NCI-H1694 (cell line): ENCODE measurements at regions not wholly inside any gene's neighbourhood (a gene's known extent, or its start where the extent isn't known, plus 50 kb on each side); places are given as distances from the start of the nearest gene placed in this dataset.
"Not testable (repeated sequence)": the region's sequence is repeated elsewhere in the genome, so short reads cannot be mapped to it uniquely, and the experiment has no call there.

Source experiments
- DNase-seq: peaks from one replicate; lab custom pipeline; 2025; lab: John Stamatoyannopoulos, UW

DNA sequence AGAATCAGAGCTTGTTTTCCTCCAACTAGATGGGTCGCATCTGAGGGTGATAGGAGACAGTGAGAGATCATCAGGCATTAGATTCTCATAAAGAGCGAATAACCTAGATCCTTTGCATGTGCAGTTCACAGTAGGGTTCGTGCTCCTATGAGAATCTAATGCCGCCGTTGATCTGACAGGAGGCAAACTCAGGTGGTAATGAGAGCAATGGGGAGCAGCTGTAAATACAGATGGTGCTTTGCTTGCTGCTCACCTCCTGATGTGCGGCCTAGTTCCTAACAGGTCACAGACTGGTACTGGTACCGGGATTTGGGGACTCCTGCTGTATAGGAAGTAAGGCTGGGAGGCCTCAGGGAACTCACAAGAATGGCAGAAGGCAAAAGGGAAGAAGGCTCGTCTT is 276.5 kb downstream of the FAT4 start:
- DNase-seq = no peak

DNA sequence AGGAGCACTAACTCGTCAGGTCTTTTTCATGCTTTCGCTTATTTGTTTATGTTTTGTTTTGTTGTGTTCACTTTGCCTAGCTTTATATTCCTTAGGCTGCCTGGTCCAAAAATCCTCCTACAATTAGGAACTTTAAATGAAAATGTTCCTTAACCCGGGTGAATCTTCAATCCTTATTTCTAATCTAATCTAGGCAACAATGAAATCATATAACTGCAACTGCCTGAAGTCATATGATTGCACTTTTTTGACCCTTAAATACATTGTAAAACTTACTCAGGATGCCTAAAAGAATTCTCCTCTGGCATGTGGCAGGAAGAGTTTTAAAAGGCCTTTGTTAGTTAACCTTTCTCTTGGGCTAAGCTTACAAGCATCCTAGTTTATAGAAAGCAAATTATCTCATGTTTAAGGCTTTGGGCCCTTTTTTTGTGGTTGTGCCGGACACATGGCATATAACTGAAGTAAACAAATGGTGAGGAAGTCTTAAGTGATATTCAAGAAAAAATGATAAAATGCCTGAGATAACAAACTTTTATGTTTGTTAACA is 279.4 kb downstream of the FAT4 start:
- DNase-seq = no peak

DNA sequence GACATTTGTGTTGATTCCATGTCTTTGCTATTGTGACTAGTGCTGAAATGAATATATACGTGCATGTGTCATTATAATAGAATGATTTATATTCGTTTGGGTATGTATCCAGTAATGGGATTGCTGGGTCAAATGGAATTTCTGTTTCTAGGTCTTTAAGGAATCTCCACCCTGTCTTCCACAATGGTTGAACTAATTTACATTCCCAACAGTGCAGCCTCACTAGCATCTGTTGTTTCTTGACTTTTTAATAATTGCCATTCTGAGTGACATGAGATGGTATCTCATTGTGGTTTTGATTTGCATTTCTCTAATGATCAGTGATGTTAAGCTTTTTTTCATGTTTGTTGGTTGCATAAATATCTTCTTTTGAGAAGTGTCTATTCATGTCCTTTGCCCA is 291.2 kb downstream of the FAT4 start:
- DNase-seq = not testable (repeated sequence)

DNA sequence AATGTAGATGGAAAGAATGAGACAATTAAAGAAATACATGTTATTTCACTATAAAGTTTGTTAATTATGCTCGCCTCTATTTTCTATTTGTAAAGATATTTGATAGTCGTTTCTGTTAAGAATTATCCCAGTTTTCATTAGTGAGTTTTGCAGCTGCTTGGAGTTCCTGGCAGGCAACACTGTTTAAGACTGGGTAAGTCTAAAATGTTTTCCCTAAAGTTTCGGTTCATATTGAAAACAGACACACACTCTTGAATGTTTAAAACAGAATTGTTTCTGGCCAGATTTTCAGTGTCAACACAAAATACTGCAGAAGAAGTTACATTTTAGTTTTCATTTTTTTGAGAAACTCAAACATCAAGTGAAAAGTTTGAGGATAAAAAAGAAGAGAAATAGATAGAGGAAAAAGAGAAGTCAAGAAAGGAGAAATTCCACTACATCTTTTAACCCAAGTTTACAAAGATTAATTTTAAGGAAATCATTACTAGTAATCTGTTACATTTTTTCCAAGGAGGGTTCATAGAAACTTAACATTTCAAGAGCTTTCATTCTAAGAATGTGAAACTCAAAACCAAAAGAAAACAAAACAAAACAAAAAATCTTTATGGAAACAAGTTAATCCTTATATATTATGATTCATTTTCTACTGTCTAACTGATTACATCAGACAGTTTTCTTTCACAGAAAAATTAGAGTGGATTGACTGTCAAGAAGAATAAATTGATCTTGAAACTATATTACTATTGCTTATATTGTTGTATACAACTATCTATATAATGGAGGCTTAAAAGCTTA is 305.5 kb downstream of the FAT4 start:
- DNase-seq = no peak

DNA sequence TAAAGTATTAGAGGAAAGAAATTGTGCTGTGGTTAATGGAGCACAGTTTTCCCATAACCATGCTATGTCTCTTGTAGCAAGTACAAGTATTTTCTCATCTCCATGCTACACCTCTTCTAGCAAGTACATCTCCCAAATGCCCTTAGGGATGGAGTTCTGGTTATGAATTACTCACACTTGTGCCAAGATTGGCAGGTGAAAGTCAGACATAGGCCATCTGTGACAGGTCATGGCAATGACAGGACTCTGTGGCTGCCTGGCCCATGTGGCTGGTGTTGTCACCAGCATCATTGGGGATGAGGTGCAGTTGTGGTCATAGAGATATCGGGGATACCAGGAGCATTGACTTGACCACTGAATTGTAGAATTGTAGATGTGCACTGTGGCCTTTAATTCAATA is 310.2 kb downstream of the FAT4 start:
- no peak for DNase-seq

DNA sequence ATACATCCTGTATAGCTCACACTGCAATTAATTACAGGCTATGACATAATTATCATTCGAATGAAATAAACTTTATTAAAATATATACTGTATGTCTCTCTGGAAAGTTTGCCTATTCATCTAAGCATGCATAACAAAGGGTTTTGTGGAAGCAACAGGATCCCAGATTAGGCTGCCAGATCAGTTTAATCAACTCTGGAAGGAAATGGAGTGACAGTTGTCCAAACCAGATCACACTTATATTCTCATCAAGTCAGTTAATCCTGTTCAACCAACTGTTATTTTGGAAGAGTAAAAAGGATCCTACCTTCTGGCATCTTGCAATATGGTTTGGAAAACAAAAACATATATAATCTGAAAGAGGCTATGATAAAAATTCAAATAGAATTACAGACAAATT is 312.2 kb downstream of the FAT4 start:
- DNase-seq = no peak

DNA sequence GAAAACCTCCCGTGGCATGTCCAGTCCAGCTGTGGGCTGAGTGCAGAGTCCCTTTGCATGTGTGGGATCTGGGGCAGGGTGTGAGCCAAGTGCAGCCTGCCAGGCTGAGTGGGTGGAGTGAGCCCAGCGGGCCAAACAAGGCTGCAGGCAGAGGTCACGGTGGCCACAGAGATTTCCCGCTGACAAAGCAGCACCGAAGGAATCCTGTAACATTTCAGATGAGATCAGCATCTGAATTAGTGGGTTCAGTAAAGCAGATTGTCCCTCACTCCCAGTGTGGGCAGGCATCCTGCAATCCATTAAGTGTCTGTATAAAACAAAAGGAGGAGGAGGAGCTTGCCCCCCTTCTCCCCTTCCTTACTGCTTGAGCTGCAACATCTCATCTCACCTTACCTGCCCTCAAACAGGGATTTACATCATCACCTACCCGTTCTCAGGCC is 324.4 kb downstream of the FAT4 start:
- DNase-seq = no peak

DNA sequence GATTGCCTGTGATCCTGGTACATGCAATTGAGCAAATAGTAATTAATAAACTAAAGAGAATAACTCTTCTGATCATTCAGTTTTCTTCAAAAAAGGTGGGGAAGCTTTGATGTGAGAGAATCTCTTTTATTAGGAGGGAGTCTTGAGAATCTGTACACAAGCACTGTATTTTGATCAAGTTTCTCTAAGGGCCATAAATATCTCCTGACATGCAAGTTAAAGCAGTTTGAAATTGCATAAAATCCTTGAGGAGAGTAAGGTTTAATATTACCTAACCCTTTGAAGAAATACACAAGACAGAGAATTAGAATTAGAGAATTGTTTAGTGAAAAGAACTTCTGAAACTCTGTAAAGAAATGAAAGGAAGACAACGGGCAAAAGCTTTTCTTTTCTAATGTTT is 326.9 kb downstream of the FAT4 start:
- DNase-seq = no peak

DNA sequence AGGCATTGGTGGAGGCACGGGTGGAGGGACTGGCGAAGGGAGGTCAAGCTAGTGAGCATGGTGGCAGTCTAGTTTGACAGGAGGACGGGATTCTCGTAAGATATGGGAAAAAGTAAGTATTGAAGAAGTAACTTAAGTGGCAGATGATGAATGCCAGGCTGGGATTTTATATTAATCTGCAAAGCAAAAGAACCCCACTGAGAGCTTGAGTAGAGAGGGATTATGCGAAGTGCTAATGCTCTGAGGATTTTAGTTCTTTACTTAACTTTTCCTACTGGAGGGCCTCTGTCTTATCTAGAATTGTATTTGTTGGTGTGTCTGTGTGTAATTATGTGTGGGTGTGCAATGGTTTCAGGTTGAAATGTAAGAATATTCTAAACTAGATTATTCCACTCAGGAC is 327.9 kb downstream of the FAT4 start:
- no peak for DNase-seq

DNA sequence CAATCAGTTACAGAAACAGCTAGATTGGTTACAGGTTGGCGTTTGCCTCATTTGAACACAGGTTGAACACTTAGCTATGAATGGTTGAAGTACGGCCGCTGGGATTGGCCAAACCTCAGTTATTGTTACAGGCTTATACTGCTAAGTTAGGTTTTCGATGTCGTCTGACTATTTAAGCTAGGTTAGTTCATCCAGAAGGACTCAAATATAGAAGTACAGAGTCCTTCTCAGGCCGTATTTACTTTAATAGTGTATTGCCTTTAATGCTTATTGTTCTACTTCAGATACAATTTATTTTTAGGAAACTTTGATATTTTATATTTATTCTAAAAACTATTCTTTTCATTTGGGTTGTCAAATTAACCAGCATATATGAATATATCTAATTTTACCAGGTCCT is 334.7 kb downstream of the FAT4 start:
- no peak for DNase-seq

DNA sequence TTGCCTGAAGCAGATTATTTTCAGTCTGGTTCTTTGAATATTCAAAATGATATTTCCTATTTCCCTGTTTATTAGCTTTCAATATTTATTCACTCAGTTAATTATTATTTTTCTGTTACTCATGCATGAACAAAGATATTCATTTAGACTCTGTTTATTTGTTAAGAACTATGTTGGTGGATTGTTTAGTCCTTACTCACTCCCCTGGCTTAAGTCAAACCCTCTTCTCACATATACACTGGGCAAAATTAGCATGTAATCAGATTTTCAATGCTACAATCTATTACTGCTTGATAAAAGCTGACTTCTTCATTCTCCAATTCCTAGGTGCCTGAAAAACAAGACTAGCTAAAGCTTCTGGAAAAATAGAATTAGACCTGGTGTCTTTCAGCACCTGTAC is 335.8 kb downstream of the FAT4 start:
- DNase-seq = no peak

DNA sequence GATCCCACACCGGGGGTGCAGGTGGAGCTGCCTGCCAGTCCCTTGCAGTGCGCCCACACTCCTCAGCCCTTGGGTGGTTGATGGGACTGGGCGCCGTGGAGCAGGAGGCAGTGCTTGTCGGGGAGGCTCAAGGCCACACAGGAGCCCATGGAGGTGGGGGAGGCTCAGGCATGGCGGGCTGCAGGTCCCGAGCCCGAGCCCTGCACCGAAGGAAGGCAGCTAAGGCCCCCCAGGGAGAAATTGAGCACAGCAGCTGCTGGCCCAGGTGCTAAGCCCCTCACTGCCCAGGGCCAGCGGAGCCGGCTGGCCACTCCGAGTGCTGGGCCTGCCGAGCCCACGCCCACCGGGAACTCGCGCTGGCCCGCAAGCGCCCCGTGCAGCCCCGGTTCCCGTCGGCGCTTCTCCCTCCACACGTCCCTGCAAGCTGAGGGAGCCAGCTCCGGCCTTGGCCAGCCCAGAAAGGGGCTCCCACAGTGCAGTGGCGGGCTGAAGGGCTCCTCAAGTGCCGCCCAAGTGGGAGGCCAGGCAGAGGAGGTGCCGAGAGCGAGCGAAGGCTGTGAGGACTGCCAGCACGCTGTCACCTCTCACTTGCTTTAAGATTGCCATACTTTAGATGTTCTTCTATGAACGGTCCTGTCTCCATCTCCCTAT is 337.1 kb downstream of the FAT4 start:
- DNase-seq = not testable (repeated sequence)

DNA sequence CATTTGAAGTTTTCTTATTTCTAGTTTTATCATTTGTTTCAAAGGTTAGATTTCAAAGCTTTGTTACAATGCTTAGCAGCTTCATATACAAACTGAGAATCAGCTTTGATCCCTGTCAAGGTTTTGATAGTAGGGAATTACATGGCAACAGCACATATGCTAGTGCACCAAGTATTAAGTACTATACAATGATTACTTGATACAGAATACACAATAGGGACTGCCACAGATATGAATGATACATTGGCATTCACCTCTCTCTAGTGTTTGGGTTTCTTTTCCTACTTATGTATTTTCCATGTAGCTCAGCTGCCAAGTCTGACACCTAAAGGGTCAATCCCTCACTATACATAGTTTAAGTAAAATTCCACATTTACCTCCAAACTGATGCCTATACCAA is 344.0 kb downstream of the FAT4 start:
- DNase-seq = no peak

DNA sequence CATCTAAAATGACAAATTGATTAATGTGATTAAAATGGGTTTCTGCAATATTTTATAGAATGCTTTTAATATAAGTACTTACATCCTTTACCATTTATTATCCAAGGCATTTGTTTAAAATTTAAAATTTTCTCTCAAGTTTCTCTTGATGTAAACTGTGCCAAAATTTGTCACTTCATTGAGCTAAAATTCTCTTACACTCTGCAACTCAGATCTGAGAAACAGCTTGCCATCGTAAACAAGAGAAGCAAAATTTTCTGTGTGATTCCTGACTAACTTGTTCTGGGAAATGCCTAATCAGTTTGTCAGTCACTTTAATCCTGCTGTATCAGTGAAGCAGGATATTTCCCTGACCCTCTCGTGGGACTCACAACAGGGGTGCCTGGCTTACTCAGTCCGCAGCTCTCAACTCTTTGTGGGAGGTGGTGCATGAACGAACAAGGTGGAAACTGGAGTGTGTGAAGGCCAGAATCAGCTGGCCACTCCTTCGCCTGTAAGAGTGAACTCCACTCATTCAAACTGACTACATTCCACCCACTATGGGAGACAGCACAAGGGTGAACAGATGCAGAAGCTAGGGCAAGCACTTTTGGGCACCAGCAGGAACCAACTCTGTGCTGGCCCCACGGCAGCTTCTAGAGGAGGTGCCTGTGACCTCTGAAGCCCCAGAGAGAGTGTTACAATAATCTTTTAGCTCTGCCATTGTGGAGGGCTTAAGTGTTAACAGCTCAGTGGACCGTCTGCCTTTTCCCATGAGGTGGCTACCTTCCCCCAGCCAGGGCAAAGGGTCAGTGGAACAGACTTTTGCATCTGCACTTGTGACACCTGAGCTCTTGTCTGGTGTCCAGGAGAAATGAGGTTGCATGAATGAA is 349.4 kb downstream of the FAT4 start:
- DNase-seq = no peak

DNA sequence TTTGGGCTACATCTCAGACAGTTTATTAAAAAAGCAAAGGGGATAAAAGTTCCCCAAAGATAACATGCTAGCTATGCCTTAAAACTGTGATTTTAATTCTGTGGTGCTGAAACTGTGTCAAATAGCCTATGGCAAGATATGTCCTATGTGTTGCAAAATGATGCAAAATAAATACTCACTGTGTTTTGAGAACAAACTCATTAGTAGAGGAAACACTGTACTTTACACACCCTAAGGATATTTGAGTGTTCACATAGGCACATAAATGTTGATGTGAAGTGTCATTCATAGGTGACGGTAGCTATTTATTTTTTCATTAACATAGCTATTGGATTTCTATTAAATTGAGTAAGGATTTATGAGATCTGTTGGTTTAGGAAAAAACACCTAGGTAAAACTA is 351.9 kb downstream of the FAT4 start:
- no peak for DNase-seq

DNA sequence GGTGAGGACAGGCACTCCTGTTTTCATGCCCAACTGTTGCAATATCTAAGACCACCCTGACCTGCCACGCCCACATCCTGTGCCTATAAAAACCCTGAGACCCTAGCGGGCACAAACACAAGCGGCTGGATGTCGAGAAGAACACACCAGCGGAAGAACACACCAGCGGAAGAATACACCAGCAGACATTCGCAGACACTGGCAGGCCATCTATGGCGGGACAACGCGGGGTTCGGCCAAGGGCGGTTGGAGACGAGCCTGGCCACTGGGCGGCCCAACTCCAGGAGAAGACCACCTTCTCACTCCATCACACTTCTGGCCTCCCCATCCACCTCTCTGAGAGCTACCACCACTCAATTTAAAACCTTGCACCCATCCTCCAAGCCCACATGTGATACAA is 361.4 kb downstream of the FAT4 start:
- no peak for DNase-seq

DNA sequence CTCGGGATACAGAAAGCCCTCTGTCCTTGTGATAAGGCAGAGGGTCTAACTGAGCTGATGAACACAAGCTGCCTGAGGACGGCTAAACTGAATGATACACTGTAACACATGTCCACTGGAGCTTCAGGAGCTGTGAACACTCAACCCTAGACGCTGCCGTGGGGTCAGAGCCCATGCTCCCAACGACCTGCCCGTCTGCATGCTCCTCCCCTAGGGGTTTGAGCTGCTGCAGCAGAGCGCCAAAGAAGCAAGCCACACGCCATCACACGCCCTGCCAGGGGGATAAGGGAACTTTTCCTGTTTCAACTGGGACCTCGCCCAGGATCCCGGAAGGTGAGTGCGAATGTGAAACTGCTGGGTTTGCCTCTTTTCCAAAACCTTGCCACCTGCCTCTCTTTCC is 361.8 kb downstream of the FAT4 start:
- no peak for DNase-seq

DNA sequence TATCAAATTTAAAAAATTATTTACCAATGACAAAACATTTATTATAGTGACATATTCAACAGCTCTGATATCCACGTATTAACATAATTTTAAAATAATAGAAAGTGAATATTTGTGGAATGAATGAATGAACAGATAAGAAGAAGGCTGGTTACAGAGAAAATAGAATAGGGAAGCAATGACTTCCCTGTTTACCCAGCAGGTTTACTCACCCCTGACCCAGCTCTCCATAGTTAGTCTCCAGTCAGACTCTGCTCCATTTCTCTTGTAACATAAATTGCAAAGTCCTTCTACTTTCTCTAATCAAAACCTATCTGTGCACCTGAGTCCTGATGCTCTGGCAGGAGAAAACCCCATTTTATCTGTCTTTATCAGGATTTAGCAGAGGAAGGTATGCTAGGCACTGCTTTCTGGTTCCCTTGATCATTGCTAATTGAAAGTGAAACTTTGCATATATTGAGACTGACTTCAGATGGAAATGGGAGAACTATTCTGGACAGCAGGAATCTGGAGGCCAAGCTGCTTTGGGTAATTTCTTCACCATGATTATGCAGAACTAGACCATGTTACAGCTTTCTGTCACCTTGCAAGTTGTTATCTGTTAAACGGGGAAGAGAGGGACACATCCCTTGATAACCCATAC is 363.0 kb downstream of the FAT4 start:
- no peak for DNase-seq

DNA sequence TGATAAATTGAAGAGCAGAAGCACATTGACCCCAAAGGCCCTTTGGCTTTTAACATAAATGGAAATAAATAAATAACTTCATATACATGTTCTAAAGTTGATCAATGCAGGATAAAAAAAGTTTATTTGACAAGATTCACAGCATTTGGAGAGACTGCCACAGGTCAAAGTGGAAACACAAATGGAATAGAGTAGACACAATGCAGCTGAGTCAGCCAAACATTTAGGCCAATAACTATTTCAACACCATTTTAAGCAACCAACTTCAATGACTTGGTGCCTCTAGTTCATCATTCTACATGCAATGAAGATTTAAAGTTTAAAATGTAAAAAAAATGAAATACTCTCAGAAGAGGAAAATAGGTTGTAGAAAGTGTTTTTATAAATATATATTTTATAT is 365.2 kb downstream of the FAT4 start:
- no peak for DNase-seq

DNA sequence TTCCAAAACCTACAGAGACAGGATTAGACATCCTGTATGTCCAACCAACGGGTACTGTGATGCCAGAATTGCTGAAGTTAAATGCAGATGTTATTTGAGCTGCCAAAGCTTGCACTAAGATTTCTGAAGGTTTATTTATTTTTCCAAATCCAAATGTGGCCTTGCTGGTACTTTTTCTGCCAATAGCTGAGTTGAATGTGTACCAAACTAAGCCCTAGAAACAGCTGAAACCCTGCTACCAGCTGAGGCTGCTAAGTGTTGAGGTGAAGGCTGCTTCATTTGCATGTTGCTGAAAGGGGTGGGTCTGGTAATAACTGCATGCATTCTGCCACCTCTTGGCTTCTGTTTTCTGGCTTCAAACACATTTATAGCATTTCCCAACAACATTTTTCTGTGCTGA is 366.5 kb downstream of the FAT4 start:
- no peak for DNase-seq

DNA sequence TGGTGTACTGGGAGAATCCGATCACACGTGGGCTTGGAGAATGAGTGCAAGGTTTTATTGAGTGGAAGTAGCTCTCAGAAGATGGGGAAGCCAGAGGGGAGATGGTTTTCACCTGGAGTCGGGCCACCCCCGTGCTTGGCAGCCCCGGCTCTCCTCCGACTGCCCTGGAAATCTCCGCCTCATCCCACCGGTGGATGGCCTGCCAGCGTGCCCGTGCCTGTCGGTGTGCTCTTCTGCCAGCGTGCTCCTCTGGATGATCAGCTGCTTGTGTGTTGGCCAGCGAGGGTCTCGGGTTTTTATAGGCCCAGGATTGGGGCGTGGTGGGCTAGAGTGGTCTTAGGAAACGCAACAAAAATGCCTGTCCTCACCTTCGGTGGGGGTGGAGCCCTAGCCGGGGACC is 368.0 kb downstream of the FAT4 start:
- DNase-seq = no peak

DNA sequence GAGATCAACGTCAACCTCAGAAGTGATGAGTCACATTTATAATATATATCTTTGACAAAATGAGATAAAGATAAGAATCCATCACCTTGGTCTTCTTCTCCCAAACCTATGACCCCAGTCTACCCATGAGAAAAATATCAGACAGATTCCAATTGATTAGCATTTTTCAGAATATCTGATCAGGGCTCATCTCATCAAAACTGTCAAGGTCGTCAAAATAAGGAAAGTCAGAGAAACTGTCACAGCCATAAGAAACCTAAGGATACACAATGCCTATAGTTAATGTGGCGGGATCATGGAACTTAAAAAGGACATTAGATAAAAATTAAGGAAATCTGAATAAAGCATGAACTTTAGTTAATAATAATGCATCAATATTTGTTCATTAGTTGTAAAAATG is 374.1 kb downstream of the FAT4 start:
- DNase-seq = no peak
